SH-SY5Y (cell line): ENCODE measurements at regions not wholly inside any gene's neighbourhood (a gene's known extent, or its start where the extent isn't known, plus 50 kb on each side); places are given as distances from the start of the nearest gene placed in this dataset.
A peak's percentile ranks its signal among the peaks of the same experiment; 100 is the strongest.

Experiments used
- GATA2 ChIP-seq: IDR thresholded peaks from 2 replicates; pipeline ENCODE4 v1.6.1; 2011; ENCODE audit warnings: mild to moderate bottlenecking, low read depth, low read length
- GATA3 ChIP-seq: IDR thresholded peaks from 2 replicates; pipeline ENCODE4 v1.6.1; 2011; ENCODE audit warnings: low read depth, mild to moderate bottlenecking, low read length, moderate library complexity

DNA sequence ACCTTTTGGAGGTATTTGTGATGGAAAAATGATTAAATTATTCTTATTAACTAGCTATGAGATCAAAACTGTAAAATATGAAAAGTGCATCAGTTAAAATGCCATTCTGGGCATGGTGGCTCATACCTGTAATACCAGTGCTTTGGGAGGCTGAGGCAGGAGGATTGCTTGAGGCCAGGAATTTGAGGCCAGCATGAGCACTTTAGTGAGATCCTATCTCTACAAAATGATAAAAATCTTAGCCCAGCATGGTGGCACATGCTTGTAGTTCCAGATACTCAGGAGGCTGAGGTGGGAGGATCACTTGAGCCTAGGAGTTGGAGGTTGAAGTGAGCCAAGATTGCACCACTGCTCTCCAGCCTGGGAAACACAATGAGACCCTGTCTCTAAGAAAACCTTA is 252.5 kb upstream of the SEMA6A start:
- no peak for TF ChIP-seq GATA3
- no peak for TF ChIP-seq GATA2

DNA sequence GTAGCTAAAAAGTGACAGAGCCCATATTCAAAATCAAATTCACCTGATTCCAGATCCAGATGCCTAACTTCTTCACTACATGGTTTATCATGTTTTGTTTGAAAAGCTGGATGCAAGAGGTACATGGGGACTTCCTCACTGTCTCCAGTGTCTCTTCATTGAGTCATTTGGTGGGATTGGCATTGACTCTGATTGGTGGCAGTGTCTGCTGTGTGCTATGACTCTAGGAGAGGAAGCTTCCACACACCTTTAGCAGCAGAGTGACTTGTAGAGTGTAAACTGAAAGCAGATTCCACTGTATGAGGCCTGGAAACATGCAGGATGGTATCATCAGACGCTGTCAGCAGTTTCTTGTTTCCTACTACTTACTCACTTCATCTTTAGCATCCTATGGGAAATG is 250.9 kb upstream of the SEMA6A start:
- TF ChIP-seq GATA2 (no peak), GATA3 (no peak)

DNA sequence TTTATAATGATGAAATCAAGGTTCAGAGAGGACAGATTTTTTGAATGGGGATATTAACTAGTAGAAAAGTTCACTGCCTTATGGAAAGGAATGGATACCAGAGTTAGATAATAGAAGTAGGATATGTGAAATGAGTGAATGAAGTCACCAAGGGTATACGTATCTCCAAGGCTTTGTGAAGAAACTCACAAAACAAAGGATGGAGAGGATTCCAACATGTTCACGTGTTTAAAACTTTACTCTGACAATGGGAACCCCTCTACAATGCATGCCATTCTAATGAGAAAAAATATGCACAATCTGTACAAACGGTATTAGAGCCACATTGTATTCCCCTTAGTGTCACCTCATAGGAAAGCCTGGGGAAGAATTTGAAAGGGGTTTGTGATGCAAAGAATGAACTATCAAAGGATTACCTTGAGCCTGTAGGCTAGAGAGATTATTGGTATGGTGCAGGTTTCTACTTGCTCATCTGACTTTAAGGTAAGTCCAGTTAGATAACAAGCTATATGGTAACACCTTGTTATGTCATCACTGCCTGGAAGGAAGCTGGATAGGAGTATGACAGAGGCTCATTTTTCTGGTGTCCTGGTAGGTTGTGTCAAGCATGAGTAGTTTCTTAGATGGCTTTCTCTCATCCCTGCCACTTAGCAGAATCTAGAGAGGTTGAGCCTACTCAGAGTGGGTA is 250.3 kb upstream of the SEMA6A start:
- TF ChIP-seq GATA2 (no peak), GATA3 (no peak)

DNA sequence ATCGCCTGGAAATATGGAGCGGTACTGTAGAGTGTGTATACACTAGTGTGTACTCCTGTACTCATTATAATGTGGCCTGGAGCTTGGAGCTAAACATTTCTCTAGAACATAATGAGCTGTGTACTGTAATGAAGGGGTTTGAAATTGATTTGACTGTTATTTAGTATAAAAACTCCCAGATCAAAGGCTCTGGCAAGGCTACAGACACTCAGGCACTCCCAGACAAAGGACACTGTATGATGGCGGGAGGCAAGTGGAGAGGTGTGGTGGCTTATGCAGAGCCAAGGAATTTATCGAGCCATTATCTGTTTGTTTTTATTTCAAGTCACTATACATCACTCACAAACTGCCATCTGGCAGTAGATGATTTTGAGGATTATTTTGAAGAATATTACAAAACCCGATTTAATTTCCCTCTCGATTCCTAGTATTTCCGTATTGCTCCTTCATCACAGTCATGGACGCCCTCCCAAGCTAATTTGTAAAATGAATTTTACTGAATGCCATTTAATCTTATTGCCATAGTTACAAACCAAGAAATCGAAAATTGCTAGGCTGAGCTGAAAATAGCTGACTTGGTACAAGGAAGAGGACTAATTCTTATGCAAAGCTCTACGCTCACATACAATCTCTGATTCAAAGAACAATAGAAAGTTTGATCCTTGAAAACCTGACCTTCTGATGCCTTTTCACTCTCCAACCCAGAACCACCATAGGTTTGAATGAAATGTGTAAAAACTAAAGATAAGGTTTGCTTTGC is 240.2 kb upstream of the SEMA6A start:
- TF ChIP-seq GATA2 (no peak), GATA3 (no peak)

DNA sequence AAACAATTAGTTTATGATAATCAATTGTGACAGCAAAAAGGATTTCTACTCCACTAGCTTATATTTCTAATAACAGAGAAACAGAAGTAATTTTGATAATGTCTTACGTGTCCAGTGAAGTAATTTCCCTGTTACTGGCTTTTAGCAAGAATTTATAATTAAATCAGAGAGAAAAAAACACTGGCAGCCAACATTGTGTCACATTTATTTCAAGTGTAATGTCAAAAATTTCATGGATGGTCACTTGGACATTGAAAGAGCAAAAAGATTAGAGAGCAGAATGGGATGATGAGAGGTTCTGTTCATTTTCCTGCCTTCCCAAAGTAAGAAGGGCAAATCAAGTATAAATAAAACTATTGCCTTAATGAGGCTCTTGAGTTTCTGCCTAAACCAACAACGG is 239.3 kb upstream of the SEMA6A start:
- no peak for TF ChIP-seq GATA3
- TF ChIP-seq GATA2: no peak

DNA sequence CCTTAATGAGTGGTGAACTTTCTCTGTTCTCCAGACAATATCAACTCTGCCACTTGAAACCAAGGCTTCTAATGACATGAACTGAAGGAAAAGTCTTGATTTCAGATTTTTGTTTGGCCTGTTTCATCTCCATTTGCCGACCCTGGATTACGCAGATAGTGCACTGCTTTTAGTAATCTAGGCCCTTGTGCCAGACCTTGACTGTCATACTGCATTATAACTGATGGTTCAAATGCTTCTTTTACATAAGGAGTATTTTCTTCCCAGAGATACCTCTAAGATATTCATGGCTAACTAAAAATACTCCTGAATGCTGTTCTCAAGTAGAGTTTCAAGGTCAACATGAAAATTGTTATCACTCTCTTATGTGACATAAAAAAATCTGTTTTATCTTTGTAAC is 238.7 kb upstream of the SEMA6A start:
- TF ChIP-seq GATA2: no peak
- no peak for TF ChIP-seq GATA3

DNA sequence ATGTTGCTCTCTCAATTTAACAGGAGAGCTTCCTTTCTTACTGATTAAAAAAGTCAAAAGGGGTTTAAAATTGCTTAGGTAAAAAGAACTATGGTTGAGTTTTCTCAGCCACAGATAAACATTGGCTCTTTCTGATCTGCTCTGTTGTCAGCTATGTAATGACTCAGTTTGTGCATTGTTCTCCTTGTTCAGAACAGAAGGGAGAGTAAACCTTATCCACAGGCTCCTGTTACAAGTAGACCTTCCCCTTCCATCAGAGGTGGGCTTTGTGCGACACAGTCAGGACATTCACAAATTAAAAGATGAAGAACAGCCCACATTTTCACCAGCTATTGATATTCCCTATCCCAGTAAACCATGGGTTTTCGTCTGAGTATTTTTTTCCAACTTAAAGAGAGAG is 236.3 kb upstream of the SEMA6A start:
- TF ChIP-seq GATA2 (no peak), GATA3 (no peak)

DNA sequence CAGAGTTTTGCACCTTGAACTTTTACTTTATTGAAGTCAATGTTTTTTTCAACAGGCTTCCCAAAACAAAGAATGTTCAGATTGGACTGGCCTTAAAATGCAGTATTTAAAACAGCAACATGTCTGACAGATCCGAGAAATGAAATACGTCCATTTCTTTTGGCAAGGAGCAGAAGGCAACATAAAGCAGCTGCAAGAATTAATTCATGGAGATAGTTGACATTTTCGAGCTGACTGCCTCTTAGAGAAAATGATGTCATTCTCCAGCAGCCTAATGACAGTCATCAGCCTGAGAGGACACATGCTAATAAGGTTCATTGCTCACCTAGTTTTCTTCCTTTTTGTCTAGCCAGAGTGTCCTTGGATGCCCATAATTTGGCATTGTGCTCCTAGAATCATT is 232.2 kb upstream of the SEMA6A start:
- TF ChIP-seq GATA2 (no peak), GATA3 (no peak)

DNA sequence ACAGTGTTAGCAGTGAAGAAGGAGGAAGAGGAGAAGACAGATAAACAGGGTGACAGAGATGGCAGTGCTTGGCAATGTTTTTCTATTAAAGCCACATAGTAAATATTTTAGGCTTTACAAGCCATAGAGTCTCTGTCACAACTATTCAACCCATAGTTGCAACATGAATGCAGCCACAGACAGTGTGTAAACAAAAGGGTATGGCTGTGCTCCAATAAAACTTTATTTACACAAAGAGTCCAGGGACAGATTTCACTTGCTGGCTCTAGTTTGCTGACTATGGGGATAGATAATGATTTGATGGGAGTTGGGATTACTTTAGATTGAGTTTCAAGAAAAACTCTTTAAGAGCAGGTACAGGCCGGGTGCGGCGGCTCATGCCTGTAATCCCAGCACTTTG is 224.8 kb upstream of the SEMA6A start:
- no peak for TF ChIP-seq GATA2
- TF ChIP-seq GATA3: no peak

DNA sequence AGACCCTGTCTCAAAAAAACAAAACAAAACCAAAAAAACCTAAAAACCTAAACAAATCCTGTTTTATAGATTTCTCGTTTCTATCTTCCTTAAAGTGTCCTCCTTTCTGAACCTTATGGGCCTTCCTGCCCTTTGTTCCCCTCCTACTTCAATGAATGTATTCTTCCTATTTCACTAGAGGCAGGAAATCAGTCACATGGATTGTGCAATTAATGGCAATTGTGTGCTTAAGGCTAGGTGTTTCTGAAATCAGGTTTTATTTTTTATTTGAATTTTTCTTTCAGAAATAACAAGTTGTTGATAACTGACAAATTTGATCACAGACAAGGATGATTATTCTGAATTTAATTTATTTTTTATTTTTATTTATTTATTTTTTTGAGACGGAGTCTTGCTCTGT is 220.6 kb upstream of the SEMA6A start:
- TF ChIP-seq GATA3 (no peak), GATA2 (no peak)

DNA sequence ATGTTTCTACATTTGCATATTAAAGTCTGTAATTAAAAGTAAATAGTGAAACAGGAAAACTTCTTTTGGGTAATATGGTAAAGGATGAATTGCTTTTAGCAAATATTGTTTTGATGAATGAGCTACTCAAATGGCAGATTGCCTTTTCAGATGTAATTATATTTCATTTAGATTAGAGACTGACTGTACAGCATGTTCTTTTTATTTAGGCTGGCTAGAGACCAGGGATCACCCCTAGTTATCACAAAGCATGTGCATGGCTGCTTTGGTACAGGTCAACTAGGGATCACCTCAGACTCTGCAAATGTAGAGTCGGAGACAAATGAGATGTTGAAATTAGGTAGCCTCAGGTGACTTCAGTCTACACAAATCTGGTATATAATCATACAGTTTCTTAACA is 214.9 kb upstream of the SEMA6A start:
- TF ChIP-seq GATA2 (no peak), GATA3 (no peak)

DNA sequence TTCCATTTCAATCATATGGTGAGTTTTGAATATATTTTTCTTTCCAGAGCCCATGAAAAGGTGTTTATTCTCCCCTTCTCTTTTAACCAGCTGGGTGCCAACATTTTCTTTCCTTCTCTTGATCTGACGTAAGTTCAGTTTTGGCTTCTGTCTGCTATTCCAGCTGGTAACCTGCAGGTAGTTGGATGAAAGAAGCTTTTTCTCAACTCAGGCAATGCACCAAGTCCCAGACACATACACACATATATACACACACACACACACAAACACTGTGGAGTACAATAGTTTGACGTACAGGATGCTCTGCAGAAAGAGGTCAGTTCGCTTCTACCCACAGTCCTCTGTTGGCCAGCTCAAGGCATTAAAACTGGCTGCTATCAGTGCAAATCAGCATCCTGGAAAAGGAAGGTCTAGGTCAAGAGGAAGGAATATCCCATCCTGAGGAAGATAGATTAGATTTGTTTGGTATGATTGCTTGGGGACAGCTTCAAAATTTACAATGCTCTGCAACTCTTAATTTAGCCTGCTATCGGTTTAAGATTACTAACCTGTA is 214.3 kb upstream of the SEMA6A start:
- TF ChIP-seq GATA2: peak; percentile 38; the same call in 1 of the 2 replicates
- no peak for TF ChIP-seq GATA3

DNA sequence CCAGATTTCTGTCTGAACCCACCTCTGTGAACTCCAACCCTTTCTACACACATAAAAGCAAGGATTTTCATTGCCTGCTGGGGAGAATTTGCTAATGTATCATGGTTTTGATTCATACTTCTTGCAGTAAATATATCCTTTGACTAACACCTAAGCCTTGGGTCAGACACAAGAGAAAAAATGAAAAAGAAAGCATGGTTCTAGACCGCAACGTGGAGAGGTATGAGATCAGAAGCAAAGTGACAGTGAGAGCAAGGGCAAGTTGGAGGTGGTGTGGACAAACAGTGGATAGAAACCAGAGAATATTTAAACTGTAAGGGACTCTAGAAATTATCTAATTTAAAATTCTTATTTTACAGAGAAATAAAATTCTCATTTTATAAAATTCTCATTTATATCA is 212.9 kb upstream of the SEMA6A start:
- TF ChIP-seq GATA2: no peak
- no peak for TF ChIP-seq GATA3

DNA sequence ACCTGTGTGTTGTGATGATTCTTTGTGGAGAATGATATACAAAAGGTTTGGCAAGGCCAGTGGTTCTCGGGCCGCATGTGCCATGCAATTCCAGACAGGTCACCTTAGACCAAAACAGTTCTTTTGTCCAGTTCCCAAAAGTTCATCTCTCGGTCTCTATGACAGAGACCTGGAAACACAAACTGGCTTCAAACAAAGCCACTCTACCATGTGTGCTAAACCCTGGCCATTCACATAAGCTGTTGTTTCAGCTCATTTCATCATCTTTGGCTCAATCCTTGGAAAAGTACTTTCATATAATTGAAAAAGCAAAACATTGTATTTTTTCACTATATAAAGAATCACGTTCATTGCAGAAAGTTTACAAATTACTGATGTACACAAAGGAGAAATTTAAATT is 210.5 kb upstream of the SEMA6A start:
- TF ChIP-seq GATA3 (no peak), GATA2 (no peak)

DNA sequence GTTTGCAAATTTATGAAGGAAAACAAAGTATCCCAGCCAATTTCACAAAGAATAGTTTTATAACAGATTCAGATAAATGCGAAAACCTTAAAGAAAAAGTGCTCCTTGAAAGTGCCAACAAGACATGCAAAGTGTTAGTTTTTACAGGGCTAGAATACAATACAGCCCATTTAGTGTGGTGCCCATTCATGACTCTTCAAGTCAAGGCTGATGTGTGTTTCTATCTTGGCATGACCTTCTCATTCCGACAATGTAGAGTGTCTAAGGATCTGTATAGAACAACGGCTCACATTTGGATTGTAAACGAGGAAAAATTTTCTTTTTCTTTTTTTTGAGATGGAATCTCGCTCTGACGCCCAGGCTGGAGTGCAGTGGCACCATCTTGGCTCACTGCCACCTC is 205.2 kb upstream of the SEMA6A start:
- TF ChIP-seq GATA2: no peak
- TF ChIP-seq GATA3: no peak

DNA sequence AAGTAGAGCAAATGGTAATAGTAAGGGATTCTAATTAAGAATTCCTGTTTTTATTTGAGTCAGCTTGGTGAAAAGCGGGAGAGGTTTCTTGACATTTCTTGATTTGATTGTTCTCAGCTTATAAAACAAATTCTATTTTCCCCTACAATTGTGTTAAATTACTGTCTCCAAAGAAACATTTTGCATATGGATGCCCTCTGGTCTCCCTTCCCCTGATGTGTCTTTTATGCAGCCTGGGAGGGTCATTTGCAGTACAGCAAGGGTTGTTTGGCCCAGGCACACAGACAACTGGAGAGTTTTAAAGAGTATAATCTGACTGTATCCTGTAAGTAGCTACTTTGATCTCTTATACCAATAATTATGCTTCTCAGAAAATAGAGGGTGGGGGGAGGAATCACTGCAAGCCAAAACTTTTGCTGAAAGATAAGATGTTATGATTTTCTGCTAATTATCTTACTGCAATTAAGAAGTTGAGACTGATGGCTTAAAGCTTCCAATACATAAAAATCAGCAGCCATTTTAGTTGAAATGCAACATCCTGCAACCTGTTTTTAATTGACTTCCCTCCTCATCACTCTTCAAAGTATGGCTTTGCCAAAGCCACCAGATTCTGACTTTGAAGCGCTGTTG is 204.1 kb upstream of the SEMA6A start:
- no peak for TF ChIP-seq GATA3
- no peak for TF ChIP-seq GATA2
